Posterior vena cava (tissue), 2 donors: ENCODE measurements at regions not wholly inside any gene's neighbourhood (a gene's known extent, or its start where the extent isn't known, plus 50 kb on each side); places are given as distances from the start of the nearest gene placed in this dataset.

Experiments
- DNase-seq: peaks from one replicate; pipeline ENCODE4 v3.0.0-alpha.2; 2020; ENCODE audit warnings: low spot score
- intact Hi-C, 2 donors: fragments of 100-400 bp; cut with DNase I; formaldehyde crosslinking; loops; one replicate each; pipeline versions ENCODE4 v1.14.1 to v1.14.2; 2022 to 2023
- donor health status: DM: yes; HTN: yes; CAD: no.
- donor health status: DM: yes; HTN: yes; CAD: no.

- DNase-seq, result no peak
- intact Hi-C loops, result no loop called here
Observed at GRCh38 chr3:72143966-72144717, 359.2 kb upstream of the PROK2 start.

- no peak for DNase-seq
- intact Hi-C loops, result no loop called here
Observed at GRCh38 chr3:72143322-72143721, 358.4 kb upstream of the PROK2 start.

GRCh38 chr3:72142028-72142427 is 357.1 kb upstream of the PROK2 start:
- intact Hi-C loops, result no loop called here
- no peak for DNase-seq

DNA sequence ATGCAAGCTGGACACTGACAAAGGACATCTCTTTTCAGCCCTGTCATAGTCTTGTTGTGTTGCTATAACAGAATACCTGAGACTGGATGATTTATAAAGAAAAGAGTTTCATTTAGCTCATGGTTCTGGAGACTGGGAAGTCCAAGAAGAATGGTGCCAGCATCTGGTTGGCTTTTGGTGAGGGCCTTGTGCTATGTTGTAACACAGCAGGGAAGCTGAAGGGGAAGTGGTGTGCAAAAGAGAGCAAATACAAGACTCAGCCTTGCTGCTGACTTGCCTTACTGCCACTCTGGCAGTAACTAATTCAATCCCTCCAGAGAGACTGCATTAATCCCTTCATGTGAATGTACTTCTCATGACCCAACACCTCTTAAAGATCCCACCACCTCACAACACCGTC is 356.3 kb upstream of the PROK2 start:
- intact Hi-C loops, result no loop called here
- DNase-seq, result no peak

- intact Hi-C loops, result no loop called here
- no peak for DNase-seq
Observed at GRCh38 chr3:72139316-72139715, 354.4 kb upstream of the PROK2 start.

DNA sequence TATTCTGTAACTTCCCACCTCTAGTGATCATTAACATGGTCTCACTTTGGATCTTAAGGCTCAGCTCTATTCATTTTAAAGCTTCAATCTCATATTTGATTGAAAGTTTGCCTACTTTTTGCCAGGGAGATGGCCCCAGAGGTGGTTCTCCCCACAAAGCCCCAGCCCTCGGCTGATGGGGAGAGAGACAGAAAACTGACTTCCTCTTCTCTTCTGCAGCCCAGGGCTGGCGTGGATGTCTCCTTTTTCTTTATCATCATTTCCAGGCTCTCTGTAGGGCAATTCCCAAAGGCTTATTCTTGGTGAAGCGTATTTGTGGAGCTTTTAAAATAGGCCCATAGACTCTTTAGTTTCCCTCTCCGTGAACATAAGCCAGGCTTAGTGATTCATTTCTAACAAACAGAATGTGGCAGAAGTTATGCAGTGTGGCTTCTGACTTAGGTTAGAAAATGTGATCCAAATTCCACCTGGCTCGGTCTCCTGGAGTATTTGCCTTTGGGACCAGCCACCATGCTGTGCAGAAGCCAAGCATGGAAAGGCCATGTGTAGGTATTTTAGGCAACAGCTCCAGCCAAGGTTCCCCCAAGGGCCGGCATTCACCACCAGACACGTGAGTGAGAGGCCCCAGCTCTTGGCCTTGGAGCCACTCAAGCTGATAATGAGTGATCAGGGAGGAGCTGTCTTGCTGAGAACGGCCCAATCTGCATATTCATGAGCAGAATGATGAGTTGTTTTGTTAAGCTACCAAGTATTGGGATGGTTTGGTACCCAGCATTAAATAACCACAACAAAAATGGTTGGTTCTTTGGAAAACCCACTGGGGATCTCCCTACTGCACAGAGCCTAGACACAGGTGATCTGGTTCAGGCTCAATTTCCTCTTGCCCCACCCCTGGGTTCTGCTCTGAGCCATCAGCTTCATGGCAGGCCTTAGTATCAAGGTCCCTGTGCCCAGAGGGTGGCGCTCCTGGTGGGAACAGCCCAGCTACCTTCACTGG is 353.2 kb upstream of the PROK2 start:
- DNase-seq, result no peak
- intact Hi-C loops, result no loop called here

- intact Hi-C loops, result no loop called here
- no peak for DNase-seq
Observed at GRCh38 chr3:72135636-72136035, 350.7 kb upstream of the PROK2 start.

DNA sequence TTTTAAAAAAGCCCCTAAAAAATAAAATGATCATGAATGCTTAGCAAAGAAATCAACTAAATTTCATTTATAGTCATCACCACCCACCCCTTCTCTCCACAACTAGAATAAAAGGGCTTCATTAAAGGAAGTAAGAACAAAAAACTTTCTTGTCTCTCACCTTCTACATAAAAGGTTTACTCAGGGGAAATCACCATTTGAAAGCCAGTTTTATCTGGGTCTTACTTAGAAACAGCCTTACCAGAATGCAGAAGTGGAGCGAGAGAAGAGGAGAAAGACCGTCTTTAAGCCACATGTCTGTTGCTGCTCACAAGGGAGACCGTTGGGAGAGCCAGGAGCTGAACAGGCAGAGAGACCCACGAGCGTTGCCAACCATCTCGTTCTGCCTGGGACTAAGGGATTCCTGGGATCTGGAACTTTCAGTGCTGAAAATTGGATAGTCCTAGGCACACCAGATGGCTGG is 350.1 kb upstream of the PROK2 start:
- intact Hi-C loops, result no loop called here
- DNase-seq, result no peak

DNA sequence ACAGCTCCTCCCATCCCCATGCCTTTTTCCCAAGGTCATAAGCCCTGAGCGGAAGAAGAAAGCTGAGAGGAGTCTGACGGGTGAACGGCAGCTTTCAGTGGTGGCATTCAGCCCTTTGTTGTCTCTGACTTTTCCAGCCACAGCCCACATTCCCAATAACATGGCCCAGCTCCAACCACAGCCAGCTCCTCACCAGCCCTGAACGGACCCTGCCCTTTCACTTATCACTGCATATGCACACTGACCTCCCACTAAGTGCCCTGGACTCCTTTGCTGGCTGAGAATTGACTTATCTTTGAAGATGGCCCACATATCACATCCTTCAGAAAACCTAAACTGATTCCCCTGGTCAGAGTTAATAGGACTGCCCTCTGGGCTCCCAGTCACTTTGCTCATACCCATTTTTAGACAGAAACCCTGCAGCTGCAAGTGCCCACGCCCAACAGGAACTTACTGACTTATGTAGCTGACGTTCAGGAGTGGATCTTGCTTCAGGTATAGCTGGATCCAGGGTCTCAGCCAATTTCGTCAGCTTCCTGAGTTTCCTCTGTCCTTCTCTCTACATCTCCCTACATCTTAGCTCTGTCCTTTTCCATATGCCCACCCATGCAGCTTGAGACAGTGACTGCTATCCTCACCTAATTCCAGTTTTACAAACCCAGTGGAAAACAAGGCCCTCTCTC is 348.5 kb upstream of the PROK2 start:
- DNase-seq, result no peak
- intact Hi-C loops, result no loop called here

DNA sequence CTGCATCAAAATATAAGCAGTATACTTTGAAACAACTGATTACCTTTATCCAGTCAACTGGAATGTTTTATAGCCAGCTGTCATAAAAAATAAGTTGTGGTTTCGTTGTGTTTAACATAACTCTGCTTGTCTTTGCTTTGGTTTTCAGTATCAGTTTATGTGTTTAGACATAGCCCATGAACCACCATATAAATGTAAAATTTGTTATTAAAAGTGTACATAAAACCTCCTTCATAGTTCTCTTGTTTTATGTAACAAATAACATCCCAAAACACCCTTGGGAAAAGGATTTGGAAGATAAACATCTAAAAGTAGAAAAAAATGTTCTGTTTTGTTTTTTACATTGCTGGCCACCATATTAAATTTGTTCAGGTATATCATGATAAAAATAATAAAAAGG is 347.0 kb upstream of the PROK2 start:
- no peak for DNase-seq
- intact Hi-C loops, result no loop called here

DNA sequence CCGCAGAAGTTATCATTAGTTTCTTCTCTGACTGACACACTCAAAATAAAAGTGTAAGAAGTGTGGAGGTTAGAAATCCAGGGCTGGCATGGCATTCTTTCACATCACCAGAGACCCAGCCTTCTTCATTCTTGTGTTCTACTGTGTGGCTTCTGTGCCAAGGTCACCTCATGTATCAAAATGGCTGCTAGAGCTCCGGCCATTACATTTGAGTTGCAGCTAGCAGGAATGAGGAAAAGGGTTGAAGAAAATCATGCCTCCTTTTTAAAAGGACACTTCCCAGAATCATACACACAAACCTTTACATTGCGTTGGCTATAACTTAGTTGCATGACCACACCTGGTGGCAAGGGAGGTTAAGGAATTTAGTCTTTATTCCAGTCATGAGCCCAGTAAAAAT is 345.6 kb upstream of the PROK2 start:
- no peak for DNase-seq
- intact Hi-C loops, result no loop called here

GRCh38 chr3:72129501-72130094 is 344.6 kb upstream of the PROK2 start:
- no peak for DNase-seq
- intact Hi-C loops, result no loop called here

DNA sequence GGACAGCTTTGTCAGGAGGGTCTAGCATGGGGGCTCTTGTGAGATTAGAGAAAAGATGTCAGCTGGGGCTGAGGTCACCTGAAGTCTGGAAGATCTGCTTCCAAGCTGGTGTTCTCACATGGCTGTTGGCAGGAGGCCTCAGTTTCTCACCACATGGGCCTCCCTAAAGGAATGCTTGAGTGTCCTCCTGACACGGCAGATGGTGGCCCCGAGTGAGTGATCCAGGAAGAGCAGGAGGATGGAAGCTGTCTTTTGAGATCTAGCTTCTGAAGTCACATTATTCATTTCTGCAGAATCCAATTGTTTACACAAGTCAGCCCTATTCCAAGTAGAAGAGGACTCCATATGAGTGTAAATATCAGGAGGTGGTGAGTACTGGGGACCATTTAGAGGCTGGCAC is 344.0 kb upstream of the PROK2 start:
- intact Hi-C loops, result no loop called here
- DNase-seq, result no peak

GRCh38 chr3:72127844-72128243 is 342.9 kb upstream of the PROK2 start:
- intact Hi-C loops, result no loop called here
- DNase-seq, result no peak

DNA sequence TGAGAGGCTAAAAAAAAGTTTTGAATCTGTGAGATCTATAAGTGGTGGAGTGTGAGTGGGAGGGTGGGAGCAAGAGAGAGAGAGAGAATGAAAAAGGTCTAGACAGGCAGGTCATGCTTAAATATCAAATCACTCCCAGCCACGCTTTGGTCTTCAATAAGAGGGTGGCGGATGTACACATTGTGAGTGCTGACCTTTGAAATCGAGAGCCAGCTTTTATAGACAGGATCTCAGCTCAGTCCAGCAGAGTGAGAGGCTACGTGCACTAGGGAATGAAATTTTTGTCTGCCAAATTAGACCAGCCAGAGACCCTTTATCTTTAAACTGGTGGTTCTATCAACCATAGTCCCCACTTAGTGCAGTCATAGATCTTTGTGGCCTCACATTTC is 342.3 kb upstream of the PROK2 start:
- no peak for DNase-seq

DNA sequence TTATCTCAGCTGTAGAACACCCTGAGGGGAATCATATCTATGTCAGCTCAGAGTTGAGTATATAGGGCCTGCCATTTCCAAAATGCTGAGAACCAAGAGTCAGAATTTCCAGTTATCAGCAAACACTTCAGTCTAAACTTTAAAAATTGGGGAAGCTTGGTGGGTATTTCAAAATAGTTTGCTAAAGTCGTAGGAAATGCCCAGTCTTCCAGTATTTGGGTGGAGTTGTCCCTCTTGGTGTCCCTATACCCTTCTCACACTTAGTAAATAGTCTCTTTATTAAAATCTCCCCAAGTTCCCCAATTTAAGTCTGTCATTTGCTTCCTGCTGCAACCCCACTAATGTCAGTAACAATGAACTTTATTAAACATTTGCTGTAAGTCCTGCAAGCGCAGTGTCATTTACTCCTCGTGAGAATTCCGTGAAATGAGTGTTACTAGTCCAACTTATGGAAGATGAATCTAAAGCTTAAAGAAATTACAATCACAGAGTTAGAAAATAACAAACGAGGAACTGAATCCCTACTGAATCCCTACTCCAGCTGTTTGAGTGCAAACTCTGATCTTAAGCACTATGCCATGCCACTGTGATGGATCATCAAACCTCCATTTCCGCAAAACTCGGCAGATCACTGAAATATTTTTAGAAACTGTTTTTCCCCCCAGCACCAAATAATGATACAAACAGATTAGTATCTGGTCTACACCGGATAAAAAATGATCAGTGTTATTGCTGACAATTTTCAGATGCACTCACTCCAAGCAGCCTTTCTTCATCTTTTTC is 341.7 kb upstream of the PROK2 start:
- DNase-seq, result no peak
- intact Hi-C loops, result no loop called here

More for the DNA sequence above, 342.3 kb upstream of the PROK2 start:
- intact Hi-C loops, result no loop called here

GRCh38 chr3:72123908-72124441 is 339.0 kb upstream of the PROK2 start:
- intact Hi-C loops, result no loop called here

More at GRCh38 chr3:72123908-72124441, 339.0 kb upstream of the PROK2 start:
- no peak for DNase-seq
